Dendritic cell treated with granulocyte-macrophage colony-stimulating factor and Interleukin-4, amounts not matched to agents 40 ng/mL and 50 ng/mL, for 4 days (primary cell): ENCODE measurements at regions not wholly inside any gene's neighbourhood (a gene's known extent, or its start where the extent isn't known, plus 50 kb on each side); places are given as distances from the start of the nearest gene placed in this dataset.
"Not testable (repeated sequence)": the region's sequence is repeated elsewhere in the genome, so short reads cannot be mapped to it uniquely, and the experiment has no call there.

Experiments used
- H3K27ac Mint-ChIP-seq: one replicate; pipeline ENCODE4 v1.8.0; 2022; ENCODE audit warnings: mild to moderate bottlenecking, mixed read lengths
- H3K27me3 Mint-ChIP-seq: one replicate; pipeline ENCODE4 v1.8.0; 2022; ENCODE audit warnings: mild to moderate bottlenecking, mixed read lengths
- H3K36me3 Mint-ChIP-seq: one replicate; pipeline ENCODE4 v1.8.0; 2022; ENCODE audit warnings: low read depth, mixed read lengths
- H3K4me1 Mint-ChIP-seq: one replicate; pipeline ENCODE4 v1.8.0; 2022; ENCODE audit warnings: low read depth, mixed read lengths
- H3K4me3 Mint-ChIP-seq: one replicate; pipeline ENCODE4 v1.8.0; 2022; ENCODE audit warnings: mild to moderate bottlenecking, moderate library complexity, mixed read lengths
- H3K9me3 Mint-ChIP-seq: one replicate; pipeline ENCODE4 v1.8.0; 2022; ENCODE audit warnings: mixed read lengths
- intact Hi-C: fragments of 100-400 bp; cut with micrococcal nuclease; formaldehyde crosslinking; loops from one replicate; pipeline ENCODE4 v1.15.0; 2022

DNA sequence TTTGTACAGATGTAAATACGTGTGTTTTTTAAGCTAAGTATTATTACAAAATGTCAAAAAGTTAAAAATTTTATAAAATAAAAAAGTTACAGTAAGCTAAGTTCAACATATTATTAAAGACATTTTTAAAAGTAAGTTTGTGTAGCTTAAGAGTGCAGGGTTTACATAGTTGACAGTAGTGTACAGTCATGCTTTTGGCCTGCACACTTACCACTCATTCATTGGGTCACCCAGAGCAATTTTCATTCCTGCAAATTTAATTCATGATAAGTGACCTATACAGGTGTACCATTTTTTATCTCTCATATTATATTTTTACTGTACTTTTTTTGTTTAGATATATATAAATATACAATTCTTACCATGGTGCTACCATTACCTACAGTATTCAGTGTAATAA, 769.9 kb upstream of the SLITRK6 start:
- Mint-ChIP-seq H3K27ac (no peak overlapping the region), H3K4me1 (no peaks in the 10 kb centered on the region), H3K4me3 (no peak overlapping the region), H3K9me3 (peaks cover 9% of the 10 kb centered on the region), H3K27me3 (no peaks in the 10 kb centered on the region), H3K36me3 (no peaks in the 10 kb centered on the region)
- intact Hi-C loops = no loop called here

- Mint-ChIP-seq H3K9me3 (peaks cover 16% of the 10 kb centered on the region), H3K4me3 (no peak overlapping the region), H3K4me1 (no peaks in the 10 kb centered on the region), H3K27ac (no peak overlapping the region), H3K27me3 (no peaks in the 10 kb centered on the region), H3K36me3 (no peaks in the 10 kb centered on the region)
- intact Hi-C loops = no loop called here
Measured at GRCh38 chr13:86569974-86570373, 770.8 kb upstream of the SLITRK6 start.

DNA sequence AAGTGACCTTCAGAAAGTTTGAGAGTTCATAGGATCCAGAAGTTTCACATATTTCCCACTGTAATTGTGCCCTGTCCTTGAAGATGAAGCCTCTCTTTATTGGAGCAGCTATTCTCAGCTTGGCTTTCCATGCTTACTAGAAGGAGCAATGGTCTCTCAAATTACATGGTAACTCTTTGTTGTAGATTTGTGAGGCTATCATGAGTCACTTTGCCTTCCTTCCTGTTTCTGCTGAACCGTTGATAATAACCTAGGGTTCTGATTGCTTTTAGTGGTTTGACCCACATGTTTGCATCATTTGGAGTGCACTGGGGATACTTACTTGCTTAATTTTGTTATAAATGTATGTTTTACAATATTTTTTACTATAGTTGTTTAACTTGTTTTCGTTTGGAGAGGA, 772.9 kb upstream of the SLITRK6 start:
- no peaks in the 10 kb centered on the region for H3K36me3 Mint-ChIP-seq
- no peaks in the 10 kb centered on the region for H3K27me3 Mint-ChIP-seq
- no peaks in the 10 kb centered on the region for H3K4me1 Mint-ChIP-seq
- peaks cover 17% of the 10 kb centered on the region for H3K9me3 Mint-ChIP-seq
- no peak overlapping the region for H3K27ac Mint-ChIP-seq
- intact Hi-C loops = no loop called here
- H3K4me3 Mint-ChIP-seq = no peak overlapping the region

- Mint-ChIP-seq H3K4me3 (no peak overlapping the region), H3K4me1 (no peaks in the 10 kb centered on the region), H3K9me3 (peaks cover 32% of the 10 kb centered on the region), H3K27me3 (no peaks in the 10 kb centered on the region), H3K27ac (no peak overlapping the region), H3K36me3 (no peaks in the 10 kb centered on the region)
- intact Hi-C loops = no loop called here
Measured at GRCh38 chr13:86579662-86580061, 780.4 kb upstream of the SLITRK6 start.

DNA sequence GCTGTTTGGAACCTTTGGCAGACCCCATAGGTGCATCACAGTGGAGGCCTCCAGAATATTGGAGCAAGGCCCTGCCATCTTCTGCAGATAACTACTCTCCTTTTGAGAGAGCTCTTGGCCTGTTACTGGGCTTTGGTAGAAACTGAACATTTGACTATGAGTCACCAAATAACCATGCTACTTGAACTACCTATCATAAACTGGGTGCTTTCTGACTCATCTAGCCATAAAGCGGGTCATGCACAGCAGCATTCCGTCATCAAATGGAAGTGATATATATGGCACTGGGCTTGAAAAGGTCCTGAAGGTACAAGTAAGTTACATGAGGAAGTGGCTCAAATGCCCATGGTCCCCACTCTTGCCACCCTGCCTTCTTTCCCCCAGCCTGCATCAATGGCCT, 782.5 kb upstream of the SLITRK6 start:
- H3K27ac Mint-ChIP-seq = no peak overlapping the region
- no peaks in the 10 kb centered on the region for H3K4me1 Mint-ChIP-seq
- intact Hi-C loops = no loop called here
- H3K4me3 Mint-ChIP-seq = no peak overlapping the region
- no peaks in the 10 kb centered on the region for H3K27me3 Mint-ChIP-seq
- H3K9me3 Mint-ChIP-seq = peaks cover 47% of the 10 kb centered on the region
- no peaks in the 10 kb centered on the region for H3K36me3 Mint-ChIP-seq

GRCh38 chr13:86584301-86584700, 785.1 kb upstream of the SLITRK6 start:
- no peaks in the 10 kb centered on the region for H3K27me3 Mint-ChIP-seq
- peaks cover 56% of the 10 kb centered on the region for H3K9me3 Mint-ChIP-seq
- H3K4me3 Mint-ChIP-seq = no peak overlapping the region
- no peaks in the 10 kb centered on the region for H3K4me1 Mint-ChIP-seq
- intact Hi-C loops = no loop called here
- H3K36me3 Mint-ChIP-seq = no peaks in the 10 kb centered on the region
- no peak overlapping the region for H3K27ac Mint-ChIP-seq

DNA sequence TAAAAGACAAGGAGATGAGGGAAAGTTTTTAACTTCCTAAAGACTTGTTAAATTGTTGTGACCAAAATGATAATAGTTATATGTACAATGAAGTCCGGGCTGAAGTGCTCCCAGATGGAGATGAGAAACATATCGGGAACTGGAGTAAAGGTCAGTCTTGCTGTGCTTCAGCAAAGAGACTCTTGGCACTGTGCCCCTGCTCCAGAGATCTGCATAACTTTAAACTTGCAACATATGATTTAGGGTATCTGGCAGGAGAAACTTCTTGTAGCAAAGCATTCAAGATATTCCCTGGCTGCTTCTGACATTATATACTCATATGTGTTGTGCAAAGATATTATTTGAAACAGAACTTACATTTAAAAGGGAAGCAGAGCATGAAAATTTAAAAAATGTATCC, 786.6 kb upstream of the SLITRK6 start:
- intact Hi-C loops = no loop called here
- Mint-ChIP-seq H3K9me3 (peaks cover 56% of the 10 kb centered on the region), H3K4me3 (no peak overlapping the region), H3K27me3 (no peaks in the 10 kb centered on the region), H3K4me1 (no peaks in the 10 kb centered on the region), H3K36me3 (no peaks in the 10 kb centered on the region), H3K27ac (no peak overlapping the region)

GRCh38 chr13:86591862-86592261, 792.6 kb upstream of the SLITRK6 start:
- no peaks in the 10 kb centered on the region for H3K36me3 Mint-ChIP-seq
- no peak overlapping the region for H3K27ac Mint-ChIP-seq
- H3K27me3 Mint-ChIP-seq = no peaks in the 10 kb centered on the region
- intact Hi-C loops = no loop called here
- no peaks in the 10 kb centered on the region for H3K4me1 Mint-ChIP-seq
- H3K9me3 Mint-ChIP-seq = peaks cover 17% of the 10 kb centered on the region
- H3K4me3 Mint-ChIP-seq = no peak overlapping the region

DNA sequence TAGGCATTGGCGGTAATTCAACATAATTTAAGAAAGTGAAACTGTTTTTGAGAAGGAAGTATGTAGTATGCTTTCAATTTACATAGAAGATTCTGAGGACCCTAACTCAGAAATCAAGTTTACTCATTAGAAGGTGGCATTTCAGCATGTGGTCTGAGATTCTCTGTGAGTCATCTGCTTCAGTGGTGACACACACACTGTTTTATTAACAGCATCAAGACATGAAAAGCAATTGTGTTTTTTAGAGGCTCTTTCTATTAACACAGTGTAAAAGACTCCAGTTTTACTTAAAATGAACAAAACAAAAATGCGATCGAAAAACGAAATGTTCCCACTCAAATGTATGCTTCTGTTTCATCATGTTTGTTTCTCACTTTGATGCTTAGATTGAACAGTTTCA, 802.1 kb upstream of the SLITRK6 start:
- no peak overlapping the region for H3K4me3 Mint-ChIP-seq
- H3K27me3 Mint-ChIP-seq = no peaks in the 10 kb centered on the region
- no peak overlapping the region for H3K27ac Mint-ChIP-seq
- H3K9me3 Mint-ChIP-seq = peaks cover 9% of the 10 kb centered on the region
- H3K4me1 Mint-ChIP-seq = no peaks in the 10 kb centered on the region
- H3K36me3 Mint-ChIP-seq = no peaks in the 10 kb centered on the region
- intact Hi-C loops = no loop called here

GRCh38 chr13:86606264-86606663, 807.0 kb upstream of the SLITRK6 start:
- no peaks in the 10 kb centered on the region for H3K27me3 Mint-ChIP-seq
- peaks cover 9% of the 10 kb centered on the region for H3K9me3 Mint-ChIP-seq
- intact Hi-C loops = no loop called here
- H3K4me1 Mint-ChIP-seq = no peaks in the 10 kb centered on the region
- H3K27ac Mint-ChIP-seq = no peak overlapping the region
- H3K4me3 Mint-ChIP-seq = no peak overlapping the region
- no peaks in the 10 kb centered on the region for H3K36me3 Mint-ChIP-seq

- intact Hi-C loops = no loop called here
- no peaks in the 10 kb centered on the region for H3K36me3 Mint-ChIP-seq
- H3K4me3 Mint-ChIP-seq = no peak overlapping the region
- H3K27ac Mint-ChIP-seq = no peak overlapping the region
- H3K9me3 Mint-ChIP-seq = peaks cover 11% of the 10 kb centered on the region
- H3K4me1 Mint-ChIP-seq = no peaks in the 10 kb centered on the region
- H3K27me3 Mint-ChIP-seq = no peaks in the 10 kb centered on the region
Measured at GRCh38 chr13:86608701-86609100, 809.5 kb upstream of the SLITRK6 start.

- Mint-ChIP-seq H3K27me3 (no peaks in the 10 kb centered on the region), H3K4me1 (no peaks in the 10 kb centered on the region), H3K9me3 (peaks cover 19% of the 10 kb centered on the region), H3K27ac (no peak overlapping the region), H3K36me3 (no peaks in the 10 kb centered on the region), H3K4me3 (no peak overlapping the region)
- intact Hi-C loops = no loop called here
Measured at GRCh38 chr13:86633346-86633745, 834.1 kb upstream of the SLITRK6 start.

GRCh38 chr13:86651171-86651570, 852.0 kb upstream of the SLITRK6 start:
- H3K4me3 Mint-ChIP-seq, intact Hi-C loops, H3K4me1 Mint-ChIP-seq, H3K27ac Mint-ChIP-seq, H3K36me3 Mint-ChIP-seq, H3K27me3 Mint-ChIP-seq: not testable (repeated sequence)
- H3K9me3 Mint-ChIP-seq = peaks cover 26% of the 10 kb centered on the region

- no peak overlapping the region for H3K27ac Mint-ChIP-seq
- peaks cover 37% of the 10 kb centered on the region for H3K9me3 Mint-ChIP-seq
- no peaks in the 10 kb centered on the region for H3K27me3 Mint-ChIP-seq
- H3K4me1 Mint-ChIP-seq = no peaks in the 10 kb centered on the region
- intact Hi-C loops = no loop called here
- no peak overlapping the region for H3K4me3 Mint-ChIP-seq
- no peaks in the 10 kb centered on the region for H3K36me3 Mint-ChIP-seq
Measured at GRCh38 chr13:86653009-86653408, 853.8 kb upstream of the SLITRK6 start.

- Mint-ChIP-seq H3K9me3 (peaks cover 36% of the 10 kb centered on the region), H3K4me3 (no peak overlapping the region), H3K36me3 (no peaks in the 10 kb centered on the region), H3K4me1 (no peaks in the 10 kb centered on the region), H3K27me3 (no peaks in the 10 kb centered on the region), H3K27ac (no peak overlapping the region)
- intact Hi-C loops = no loop called here
Measured at GRCh38 chr13:86655561-86655960, 856.3 kb upstream of the SLITRK6 start.

DNA sequence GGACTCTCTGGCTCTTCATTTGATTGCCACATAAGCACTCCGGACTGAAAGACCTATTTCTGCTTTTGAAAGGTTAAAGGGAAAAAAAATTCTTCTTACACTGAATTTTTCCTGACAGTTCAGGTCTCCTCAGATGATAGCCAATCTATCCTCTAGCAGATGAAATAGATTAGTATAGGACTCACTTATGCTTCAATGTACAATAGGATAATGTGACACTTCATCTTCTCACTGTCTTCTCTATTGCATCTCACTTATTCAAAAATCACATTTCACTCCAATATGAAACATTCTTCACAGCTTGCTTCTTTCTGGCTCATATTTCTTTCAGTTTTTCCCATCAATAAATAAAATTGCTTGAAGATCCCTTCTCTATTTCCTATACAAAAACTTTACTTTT, 860.9 kb upstream of the SLITRK6 start:
- intact Hi-C loops = no loop called here

More for the DNA sequence above, 860.9 kb upstream of the SLITRK6 start:
- Mint-ChIP-seq H3K27ac (no peak overlapping the region), H3K9me3 (peaks cover 41% of the 10 kb centered on the region), H3K27me3 (no peaks in the 10 kb centered on the region), H3K36me3 (no peaks in the 10 kb centered on the region), H3K4me3 (no peak overlapping the region), H3K4me1 (no peaks in the 10 kb centered on the region)
